ENCODE measurements at regions not wholly inside any gene's neighbourhood (a gene's known extent, or its start where the extent isn't known, plus 50 kb on each side); places are given as distances from the start of the nearest gene placed in this dataset.
A peak's percentile ranks its signal among the peaks of the same experiment; 100 is the strongest.

DNA sequence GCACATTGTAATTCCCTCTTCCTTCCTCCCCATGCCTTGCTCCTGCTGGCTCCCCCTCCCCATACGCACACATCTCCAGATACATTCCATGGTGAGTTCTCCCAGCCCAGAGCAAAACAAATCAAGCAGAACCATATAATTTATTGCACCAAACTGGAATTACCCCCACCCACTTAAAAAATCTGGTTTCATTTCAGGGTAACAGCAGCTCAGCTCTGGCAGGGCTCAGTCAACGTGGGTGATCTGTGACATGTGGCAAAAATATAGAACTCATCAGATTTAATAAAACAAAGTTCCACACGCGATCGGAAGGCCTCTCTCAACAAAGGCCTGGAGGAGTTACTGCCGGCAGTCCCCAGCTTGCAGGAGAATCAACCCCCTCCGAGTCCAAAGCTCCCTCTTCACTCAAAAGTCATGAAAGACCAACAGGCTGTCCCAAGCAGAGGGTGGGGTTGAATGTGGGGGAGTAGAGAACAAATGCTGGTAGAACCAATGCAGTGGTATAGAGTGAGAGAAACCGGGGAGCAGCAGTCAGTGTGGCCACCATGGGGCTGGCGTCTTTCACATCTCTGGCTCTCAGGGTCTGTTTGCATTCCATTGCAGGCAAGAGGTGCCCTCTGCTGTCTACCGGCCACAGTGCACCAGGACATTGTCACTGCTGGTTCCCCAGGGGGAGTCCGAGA lies 323.3 kb upstream of the NT5E start:
- DNase-seq = peak; percentile 57

DNA sequence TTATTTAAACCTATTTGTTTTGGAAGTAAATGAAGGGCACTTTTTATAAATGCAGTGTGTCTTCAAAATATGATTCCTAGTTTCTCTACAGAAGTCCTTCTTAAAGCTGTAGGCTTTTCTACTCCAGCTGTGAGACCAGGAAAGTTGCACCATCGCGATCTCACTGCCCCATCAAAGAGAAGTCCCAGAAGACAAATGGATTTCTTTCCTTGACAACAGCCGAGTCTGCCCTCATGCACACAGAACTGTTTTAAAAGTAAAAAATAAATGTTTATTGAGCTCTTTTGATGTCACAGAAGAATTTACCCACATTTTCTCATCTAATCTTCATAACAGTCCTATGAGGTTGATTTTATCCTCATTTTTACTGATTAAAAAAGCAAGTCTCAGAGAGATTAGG lies 324.4 kb upstream of the NT5E start:
- no peak for DNase-seq

DNA sequence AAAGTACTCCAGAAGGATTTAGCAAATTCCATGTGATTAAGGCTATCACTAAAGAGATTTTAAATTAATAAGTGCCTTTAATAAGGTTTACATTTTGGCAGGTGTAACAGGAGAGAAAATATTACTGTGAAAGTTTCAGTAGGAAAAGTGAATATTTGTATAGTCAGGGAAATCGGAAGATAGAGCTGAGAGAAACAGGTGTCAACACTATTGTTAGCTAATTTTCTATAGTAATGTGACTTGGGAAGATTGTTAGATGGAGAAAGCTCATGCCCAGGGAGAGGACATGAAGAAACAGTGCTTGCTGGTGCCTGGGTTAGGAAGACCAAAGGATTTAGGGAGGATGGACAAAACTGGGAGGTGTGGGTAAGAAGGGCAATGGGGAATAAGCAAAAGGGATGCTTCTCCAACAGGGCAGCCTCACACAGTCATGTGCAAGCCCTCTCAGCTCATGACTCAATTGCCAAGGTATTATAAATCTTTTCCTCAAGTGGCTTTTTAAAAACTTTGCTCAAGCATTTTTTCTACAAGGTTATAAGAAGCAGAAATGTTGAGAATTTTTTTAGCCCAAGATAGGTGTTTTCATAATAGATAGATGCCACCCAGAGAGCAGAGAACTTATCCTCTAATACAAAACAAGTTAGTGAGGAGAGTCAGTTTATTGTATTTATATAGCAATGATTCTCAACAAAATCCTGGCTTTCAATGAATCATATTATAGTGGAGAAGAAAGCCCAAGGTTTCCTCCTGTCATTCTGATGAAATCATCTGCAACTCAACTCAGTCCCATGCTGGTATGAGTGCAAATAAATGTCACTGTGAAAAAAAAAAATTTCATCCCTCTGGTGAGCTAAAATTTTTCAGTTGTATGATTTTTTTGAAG lies 325.2 kb upstream of the NT5E start:
- DNase-seq = no peak

DNA sequence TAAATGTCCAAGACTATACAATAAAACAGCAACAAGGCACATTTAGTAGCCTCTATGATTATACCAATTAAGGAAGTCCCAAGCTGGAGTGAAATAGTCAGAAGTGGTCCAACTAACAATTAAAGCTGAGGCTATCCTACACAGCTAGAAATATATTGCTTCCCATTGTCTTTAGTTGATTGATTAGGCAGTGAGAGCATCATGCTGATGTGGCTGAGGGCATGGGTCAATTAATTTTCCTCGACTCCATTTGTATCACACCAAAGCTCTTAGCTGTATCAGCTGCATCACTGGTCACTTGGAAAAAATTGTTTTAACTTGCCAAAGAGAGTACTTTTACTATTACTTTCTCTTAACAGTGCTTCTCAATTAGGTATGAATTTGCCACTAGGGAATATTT lies 328.7 kb upstream of the NT5E start:
- DNase-seq = no peak

DNA sequence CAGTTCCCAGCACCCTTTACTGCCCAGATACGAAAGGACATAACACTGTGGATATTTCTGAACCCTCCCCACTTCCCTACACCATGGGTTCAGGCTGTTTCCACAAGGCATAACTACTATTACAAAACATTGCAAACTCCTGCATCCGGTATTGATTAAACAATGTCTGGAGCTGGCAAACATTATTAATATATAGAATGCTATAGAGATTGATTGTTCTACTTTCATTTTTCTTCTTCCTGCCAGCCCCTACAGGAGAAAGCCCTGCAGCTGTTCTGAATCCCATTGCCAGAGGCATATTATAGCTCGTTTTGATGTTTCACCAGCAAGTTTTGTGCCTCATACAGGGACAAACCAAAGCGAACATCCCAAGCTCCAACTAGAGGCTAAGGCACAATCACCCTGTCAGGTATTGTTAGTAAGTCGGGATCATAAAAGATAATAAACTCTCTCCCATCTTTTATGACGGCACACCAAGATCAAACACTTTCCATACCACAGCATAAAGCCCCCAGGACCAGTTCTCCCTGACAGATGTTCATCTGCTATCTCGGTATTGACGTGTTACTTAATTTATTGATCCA lies 331.1 kb upstream of the NT5E start:
- no peak for DNase-seq

DNA sequence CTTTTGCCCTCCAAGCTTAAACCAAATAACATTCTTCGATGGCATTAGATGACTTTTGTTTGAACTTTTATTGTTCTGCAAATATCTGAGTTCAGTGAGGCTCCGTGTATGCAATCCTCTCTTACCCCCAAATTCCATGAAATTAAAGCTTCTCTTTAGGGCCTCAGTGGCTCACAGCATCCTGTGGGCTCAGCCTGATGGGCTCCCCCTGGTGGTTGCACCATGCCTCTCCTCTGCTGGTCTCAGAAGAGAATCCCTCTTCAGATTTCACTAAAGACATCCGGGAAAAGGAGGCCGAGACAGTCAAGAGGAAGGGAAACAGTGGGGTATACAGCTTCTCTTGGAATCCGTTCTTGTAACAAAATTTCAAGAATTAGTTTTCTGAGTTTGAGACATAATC lies 331.6 kb upstream of the NT5E start:
- DNase-seq = no peak

DNA sequence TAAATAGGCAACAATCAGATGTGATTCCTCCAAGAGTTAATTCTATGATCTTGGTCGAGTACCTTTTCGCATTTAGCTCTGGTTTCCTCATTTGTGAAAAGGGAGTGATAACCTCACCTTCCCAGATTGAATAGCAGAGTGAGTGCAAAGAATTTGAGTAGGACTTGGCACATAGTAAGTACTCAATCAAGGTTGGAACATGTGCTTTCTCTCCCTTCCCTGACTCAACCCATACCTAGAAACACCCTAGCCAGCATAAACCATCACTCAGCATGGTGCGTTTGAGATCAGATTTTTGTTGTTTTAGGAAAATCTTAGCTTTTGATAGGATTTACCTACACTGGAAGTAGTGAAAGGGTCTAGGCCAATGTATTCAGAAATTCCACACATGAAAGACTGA lies 333.4 kb upstream of the NT5E start:
- no peak for DNase-seq

DNA sequence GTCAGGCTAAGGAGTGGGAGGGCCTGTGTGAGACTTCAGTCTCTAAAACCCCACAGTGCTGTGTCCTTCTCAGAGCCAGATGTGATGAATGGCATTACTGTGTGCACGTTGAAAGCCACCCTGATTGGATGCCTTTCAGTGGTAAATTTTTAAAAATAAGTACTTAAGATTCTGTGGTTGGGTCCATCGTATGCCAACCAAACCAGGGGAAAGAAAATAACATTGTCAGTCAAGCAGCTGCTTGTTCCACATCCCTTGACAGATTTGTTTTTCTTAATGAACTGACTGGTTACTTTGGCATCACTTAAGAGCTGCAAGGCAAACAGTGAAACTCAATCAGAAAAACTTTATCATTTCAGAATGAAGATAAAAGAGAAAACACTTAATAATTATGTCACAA lies 334.0 kb upstream of the NT5E start:
- no peak for DNase-seq

DNA sequence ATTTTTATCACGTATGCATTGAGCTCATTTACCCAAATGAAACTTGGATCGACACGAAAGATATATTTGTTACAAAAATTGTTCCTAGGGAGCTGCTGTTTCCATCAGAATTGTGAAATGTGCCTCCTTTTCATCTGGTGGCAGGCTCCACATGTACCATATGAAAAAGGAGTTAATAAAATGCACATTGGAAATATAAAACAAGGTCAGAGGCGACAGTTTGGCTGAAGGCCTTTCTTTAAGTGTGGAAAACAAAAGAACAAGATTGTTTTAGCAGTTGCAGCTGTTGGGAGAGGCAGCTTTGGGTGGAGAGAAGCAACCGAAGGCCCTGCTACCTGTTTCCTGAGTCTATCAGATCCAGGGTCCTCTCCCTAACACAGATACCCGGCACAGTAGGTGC lies 334.5 kb upstream of the NT5E start:
- DNase-seq = no peak

DNA sequence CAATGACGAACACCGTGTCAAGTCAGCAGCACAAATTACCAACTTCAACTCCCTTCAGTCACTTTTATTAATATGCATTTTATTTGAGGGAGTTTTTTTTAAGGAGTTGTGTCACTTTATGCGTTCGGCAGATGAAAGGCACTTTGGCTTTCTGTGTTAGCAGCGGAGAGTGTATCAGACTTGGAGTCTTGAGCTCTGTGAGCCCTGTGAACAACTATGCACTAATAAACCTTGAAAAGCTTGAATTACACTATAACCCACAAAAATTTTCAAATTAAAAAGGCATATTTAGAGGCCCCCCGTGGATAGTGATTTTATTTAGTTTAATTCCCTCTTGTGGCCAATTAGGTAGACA lies 335.3 kb upstream of the NT5E start:
- no peak for DNase-seq

DNA sequence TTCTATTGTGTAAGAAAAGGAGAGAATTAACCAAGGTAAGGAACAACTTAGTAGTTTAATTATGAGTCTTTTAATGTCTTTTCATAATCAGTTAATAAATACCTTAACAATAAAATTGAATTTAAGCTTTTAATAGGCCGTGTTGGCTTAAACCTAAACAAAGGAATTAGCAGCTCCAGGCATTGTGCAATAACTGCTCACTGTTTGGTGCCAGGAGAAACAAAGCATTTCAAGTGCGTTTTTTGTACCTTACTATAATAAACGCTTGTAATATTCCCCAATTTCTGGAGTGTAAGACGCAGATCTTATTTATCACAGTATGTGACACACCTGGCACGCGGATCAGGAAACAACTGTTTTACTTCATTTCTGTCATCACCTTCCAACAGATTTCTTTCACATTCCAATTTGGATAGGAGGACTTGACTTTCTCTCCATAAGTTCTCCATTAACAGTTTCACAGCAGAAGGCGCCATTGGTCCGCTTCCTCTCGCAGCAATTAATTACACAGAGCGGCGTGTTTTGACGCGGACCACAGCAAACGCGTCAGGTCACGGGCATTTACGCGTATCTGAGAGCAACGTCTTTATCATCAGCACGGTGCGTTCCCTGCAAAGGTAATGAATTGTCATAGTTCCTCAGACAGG lies 335.8 kb upstream of the NT5E start:
- DNase-seq = no peak

DNA sequence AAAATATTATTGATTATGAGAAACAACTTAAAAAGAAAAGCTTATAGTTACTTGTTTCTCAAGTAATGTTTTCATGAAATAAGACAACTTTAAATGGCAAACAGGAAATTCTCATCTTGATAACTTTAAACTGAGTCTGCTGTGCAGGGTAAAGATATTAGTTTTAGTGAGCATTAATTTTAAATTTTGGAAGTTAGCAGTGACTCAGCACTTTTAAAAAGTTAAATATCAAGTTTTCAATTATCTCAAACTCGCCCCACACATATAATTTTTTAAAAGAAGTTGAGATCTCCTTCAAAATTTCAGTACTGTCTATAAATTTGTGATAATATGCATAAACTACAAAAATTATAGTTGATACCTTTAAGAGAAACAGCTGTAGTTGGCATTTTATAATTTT lies 337.3 kb upstream of the NT5E start:
- DNase-seq = no peak

DNA sequence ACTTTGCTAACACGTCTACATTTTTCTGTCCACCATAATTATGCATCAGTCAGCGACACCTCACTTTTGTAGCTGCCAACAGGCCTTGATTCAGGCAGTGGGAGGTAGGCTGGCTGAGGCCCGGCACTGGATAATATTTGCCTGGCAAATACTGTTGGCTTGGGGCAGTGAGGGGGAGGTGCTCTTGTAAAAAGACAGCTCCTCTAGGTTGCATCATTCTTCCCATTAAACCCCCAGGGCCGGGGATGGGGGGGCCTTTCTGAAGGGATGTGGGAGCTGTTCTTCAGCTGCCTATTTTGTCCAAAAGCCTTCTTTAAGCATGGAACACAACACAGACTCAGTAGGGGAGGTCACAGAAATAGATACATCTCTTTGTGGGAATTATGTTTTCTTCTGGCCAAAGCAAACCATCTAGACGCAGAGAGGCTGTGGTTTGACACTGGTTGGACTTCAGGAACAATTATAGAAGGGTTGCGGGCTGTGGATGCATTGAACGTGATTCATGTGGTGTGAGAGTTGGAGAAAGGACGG lies 338.3 kb upstream of the NT5E start:
- no peak for DNase-seq

DNA sequence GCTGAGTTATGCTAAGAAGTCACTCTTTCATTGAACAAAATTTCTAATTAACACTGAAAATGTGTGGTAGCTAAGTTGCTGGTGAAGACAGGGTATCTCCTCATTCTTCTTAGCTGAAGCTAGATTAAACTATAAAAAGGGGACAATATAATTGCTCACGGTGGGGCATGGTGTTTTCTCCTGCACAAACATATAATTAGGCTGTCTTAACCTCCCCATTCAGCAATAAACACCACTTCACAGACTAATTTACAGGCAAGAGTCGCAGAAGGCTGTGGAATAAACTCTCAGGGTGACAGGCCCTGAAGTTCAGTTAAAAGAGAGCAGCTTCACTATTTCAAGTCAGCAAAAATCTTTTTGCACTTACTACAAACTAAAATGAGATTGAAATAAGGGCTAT lies 338.9 kb upstream of the NT5E start:
- DNase-seq = no peak

DNA sequence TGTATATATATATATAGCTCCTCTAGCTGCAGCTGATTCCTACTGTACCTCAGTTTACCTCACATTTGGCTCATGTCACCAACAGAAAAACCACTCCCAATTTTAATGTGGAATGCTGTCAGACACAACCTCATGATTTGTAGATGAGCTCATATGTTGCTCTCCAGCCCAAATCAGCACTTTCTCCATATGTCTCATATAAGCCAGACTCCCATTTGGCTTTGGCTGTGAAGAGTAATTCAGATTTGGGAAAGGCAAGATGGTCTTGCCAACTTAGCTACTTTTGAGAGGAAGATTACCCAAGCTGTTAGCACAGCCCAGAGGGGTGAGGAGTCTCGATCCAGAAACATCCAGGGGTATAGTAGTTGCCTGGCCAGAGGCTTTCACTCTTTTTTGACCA lies 342.2 kb upstream of the NT5E start:
- DNase-seq = no peak

DNA sequence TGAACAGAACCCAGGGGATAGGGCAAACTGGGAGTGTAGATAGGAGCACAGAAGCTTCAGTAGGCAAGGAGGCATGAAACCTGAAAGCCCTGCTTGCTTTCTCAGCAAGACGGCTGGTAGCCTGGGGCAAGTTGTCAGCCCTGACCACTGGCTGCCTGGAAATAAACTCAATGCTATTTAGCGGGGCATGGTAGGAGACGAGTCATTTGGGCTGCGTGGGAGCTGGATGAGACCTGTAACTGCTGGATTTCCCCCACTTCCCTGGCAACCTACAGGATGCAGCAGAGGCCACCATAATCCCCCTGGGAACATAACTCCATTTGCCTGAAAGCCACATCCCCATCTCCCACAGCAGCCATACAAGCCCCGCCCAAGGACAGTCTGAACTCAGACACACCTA lies 332.6 kb upstream of the TBX18 start:
- DNase-seq = no peak

DNA sequence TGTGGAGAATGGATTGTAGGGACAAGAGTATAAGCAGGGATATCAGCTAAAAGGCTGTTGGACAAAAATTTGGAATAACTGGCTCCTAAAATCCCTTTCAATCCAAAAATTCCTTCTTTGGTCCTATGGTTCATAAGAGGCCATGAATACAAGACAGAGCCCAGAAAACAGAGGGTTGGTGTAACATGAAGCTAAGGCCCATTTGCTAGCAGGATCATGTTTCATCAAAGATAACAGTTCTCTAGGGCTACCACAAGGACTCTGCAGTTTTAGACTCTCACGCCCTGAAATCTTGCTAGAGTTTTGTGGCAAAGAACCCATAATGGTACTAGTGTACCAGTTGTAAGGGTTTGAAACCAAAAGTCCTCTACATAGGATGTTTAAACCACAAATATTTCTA lies 327.8 kb upstream of the TBX18 start:
- DNase-seq = no peak

DNA sequence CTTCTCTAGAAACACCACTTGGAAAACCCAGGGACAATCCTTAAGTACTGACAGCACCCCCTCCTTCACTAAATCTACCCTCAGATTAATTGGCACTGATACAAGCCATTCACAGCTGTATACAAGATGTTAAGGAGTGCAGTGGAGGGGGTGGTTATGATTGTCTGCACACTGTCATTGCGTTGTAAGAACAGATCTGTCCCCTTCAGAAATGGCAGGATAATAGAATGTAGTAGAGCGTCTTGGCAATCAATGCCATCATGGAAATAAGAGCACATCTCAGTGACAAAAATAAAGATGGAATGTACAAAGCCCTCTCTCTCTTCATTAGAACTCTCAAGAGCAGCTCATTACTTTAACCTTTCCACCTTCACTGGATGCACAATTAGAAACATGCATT lies 324.9 kb upstream of the TBX18 start:
- no peak for DNase-seq

DNA sequence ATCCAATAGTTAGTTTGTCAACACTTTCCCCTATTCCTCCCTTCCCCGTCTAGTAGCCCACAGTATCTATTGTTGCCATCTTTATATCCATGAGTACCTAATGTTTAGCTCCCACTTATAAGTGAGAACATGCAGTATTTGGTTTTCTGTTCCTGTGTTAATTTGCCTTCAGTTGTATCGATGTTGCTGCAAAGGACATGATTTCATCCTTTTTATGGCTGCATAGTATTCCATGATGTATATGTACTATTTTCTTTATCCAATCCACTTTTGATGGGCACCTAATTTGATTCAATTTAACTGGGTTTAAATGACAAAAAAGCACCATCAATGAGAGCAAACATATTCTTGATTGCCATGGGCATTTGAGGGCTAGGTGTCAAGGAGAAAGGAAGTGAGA lies 321.5 kb upstream of the TBX18 start:
- no peak for DNase-seq

DNA sequence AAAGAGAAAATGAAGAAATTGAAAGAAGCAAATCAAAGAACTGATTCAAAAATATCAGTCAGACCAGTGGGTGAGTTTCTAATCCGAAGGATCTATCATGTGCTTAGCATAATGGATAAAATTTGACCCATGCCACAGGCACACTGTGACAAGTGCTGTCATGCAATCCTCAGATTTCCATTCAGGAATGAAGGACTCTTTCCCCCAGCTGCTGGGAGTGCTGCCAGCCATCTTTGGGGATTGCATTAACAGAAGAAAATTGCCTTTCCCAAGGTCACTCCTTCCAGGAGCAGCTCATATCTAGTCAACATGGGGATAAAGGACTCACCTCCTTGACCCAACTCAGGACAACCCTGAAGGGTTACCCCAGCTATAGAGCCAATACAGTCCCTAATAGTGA lies 316.7 kb upstream of the TBX18 start:
- no peak for DNase-seq

DNA sequence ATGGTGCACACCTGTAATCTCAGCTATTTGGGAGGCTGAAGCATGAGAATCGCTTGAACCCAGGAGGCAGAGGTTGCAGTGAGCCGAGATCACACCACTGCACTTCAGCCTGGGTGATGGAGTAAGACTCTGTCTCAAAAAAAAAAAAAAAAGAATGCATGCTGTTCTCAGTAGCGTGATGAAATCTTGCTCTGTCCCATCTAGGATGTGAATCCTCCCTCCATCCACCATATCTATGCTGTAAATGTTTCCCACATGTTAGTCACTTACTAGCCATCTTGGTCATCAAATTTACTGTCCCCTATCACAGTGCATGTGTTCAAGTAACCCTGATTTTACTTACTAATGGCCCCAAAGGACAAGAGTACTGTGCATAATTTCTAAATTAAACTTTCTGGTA lies 315.4 kb upstream of the TBX18 start:
- no peak for DNase-seq

DNA sequence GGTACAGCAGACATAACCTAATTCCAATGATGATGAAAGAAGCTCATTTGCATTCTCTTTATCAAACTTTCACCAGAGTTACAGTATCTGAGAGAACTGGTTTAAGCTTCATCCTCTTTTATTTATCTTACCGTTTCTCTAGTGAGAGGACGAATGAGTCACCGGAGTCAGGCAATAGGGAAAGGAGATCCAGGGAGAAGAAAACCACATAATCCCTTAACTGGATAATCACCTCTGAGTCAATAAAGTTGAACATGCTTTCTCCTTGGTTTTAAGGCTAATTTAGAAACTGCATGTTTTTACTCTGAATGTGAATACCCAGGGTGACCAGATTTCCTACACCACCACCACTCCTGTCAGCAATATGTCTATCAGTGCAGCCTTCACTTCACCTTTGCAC lies 313.7 kb upstream of the TBX18 start:
- no peak for DNase-seq

DNA sequence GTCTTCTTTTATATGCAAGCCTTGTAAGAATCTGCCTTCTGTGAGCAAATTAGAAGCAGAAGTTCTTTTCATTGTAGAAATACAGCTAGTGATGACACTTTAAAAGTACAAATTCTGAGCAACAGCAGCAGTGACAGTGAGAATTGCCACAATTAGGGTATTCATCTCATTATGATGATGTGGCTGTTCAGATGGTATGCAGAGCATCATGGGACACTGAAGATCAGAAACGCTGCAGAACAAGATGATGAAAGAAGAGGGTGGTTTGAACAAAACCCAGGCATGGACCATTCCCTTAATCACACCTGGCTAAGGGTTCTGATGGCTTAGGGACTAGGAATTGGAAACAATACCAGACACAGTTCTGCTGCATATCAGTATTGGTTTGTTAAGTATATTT lies 312.7 kb upstream of the TBX18 start:
- no peak for DNase-seq
